SHP77 treated with DMSO at 0.1 percent for 48 hours (cell line): ENCODE measurements at regions not wholly inside any gene's neighbourhood (a gene's known extent, or its start where the extent isn't known, plus 50 kb on each side); places are given as distances from the start of the nearest gene placed in this dataset.
A peak's percentile ranks its signal among the peaks of the same experiment; 100 is the strongest.
"Not testable (repeated sequence)": the region's sequence is repeated elsewhere in the genome, so short reads cannot be mapped to it uniquely, and the experiment has no call there.

Experiments used
- DNase-seq: peaks from one replicate; lab custom pipeline; 2025; lab: John Stamatoyannopoulos, UW

- no peak for DNase-seq
Observed at GRCh38 chr11:129729216-129729615, 86.4 kb upstream of the TMEM45B start.

- DNase-seq: no peak
Observed at GRCh38 chr11:129729823-129730222, 85.8 kb upstream of the TMEM45B start.

GRCh38 chr11:129731316-129731715 is 84.3 kb upstream of the TMEM45B start:
- no peak for DNase-seq

GRCh38 chr11:129732941-129733340 is 82.7 kb upstream of the TMEM45B start:
- DNase-seq: no peak

- DNase-seq: no peak
Observed at GRCh38 chr11:129733384-129733783, 82.3 kb upstream of the TMEM45B start.

- DNase-seq: no peak
Observed at GRCh38 chr11:129733981-129734380, 81.7 kb upstream of the TMEM45B start.

GRCh38 chr11:129734654-129735053 is 81.0 kb upstream of the TMEM45B start:
- no peak for DNase-seq

GRCh38 chr11:129737831-129738230 is 77.8 kb upstream of the TMEM45B start:
- DNase-seq: no peak

GRCh38 chr11:129738242-129738641 is 77.4 kb upstream of the TMEM45B start:
- no peak for DNase-seq

- no peak for DNase-seq
Observed at GRCh38 chr11:129739339-129739738, 76.3 kb upstream of the TMEM45B start.

- DNase-seq: no peak
Observed at GRCh38 chr11:129740125-129740719, 75.4 kb upstream of the TMEM45B start.

GRCh38 chr11:129743112-129743815 is 72.4 kb upstream of the TMEM45B start:
- no peak for DNase-seq

GRCh38 chr11:129747071-129747470 is 68.6 kb upstream of the TMEM45B start:
- DNase-seq: no peak

GRCh38 chr11:129749141-129749540 is 66.5 kb upstream of the TMEM45B start:
- DNase-seq: no peak

- DNase-seq: peak; percentile 43
Observed at GRCh38 chr11:129750343-129751292, 65.0 kb upstream of the TMEM45B start.

- DNase-seq: no peak
Observed at GRCh38 chr11:129751511-129751910, 64.1 kb upstream of the TMEM45B start.

- DNase-seq: not testable (repeated sequence)
Observed at GRCh38 chr11:129763569-129763968, 52.1 kb upstream of the TMEM45B start.

GRCh38 chr11:129764204-129764603 is 51.4 kb upstream of the TMEM45B start:
- not testable (repeated sequence) for DNase-seq
